GM23338 (cell line): ENCODE measurements at regions not wholly inside any gene's neighbourhood (a gene's known extent, or its start where the extent isn't known, plus 50 kb on each side); places are given as distances from the start of the nearest gene placed in this dataset.

ENCODE experiments used
- ATAC-seq: fragments of 200-7000 bp; cut with Tn5 transposase; 3 replicates; pipeline ENCODE4 v1.9.1; 2020
- DNase-seq: peaks from one replicate; pipeline ENCODE4 v3.0.0-alpha.2; 2015; ENCODE audit warnings: low spot score
- H2AFZ ChIP-seq: fragments of 200-600 bp; sonication (generic); 2 replicates; pipeline ENCODE4 v1.8.0; 2016; ENCODE audit warnings: antibody characterized with exemption, mild to moderate bottlenecking, moderate library complexity
- H3F3A ChIP-seq: fragments of 200-600 bp; sonication (generic); replicated peaks from 2 replicates; pipeline ENCODE4 v1.8.0; 2017; ENCODE audit warnings: antibody characterized with exemption, mixed run types, low read depth
- H3K27ac ChIP-seq: fragments of 200-600 bp; sonication (generic); 2 replicates; pipeline ENCODE4 v1.6.1; 2016; ENCODE audit warnings: low read depth
- H3K27me3 ChIP-seq: fragments of 200-600 bp; sonication (generic); 2 replicates; pipeline ENCODE4 v1.8.0; 2016; ENCODE audit warnings: mild to moderate bottlenecking, mixed run types, moderate library complexity; ENCODE audit not compliant: insufficient read depth
- H3K36me3 ChIP-seq: fragments of 200-600 bp; sonication (generic); 2 replicates; pipeline ENCODE4 v1.8.0; 2016; ENCODE audit warnings: mild to moderate bottlenecking; ENCODE audit not compliant: insufficient read depth
- H3K4me1 ChIP-seq: fragments of 200-600 bp; sonication (generic); 2 replicates; pipeline ENCODE4 v1.8.0; 2016; ENCODE audit warnings: mild to moderate bottlenecking, moderate library complexity; ENCODE audit not compliant: insufficient read depth
- H3K4me2 ChIP-seq: fragments of 200-600 bp; sonication (generic); 2 replicates; pipeline ENCODE4 v1.7.1; 2017; ENCODE audit warnings: mixed run types
- H3K4me3 ChIP-seq: fragments of 200-600 bp; sonication (generic); 2 replicates; pipeline ENCODE4 v1.6.1; 2016; ENCODE audit warnings: mixed run types
- H3K79me2 ChIP-seq: fragments of 200-600 bp; sonication (generic); replicated peaks from 2 replicates; pipeline ENCODE4 v1.8.0; 2017; ENCODE audit warnings: mild to moderate bottlenecking; ENCODE audit not compliant: insufficient read depth
- H3K9me2 ChIP-seq: fragments of 200-600 bp; sonication (generic); 2 replicates; pipeline ENCODE4 v1.8.0; 2017; ENCODE audit not compliant: insufficient read depth
- H4K20me1 ChIP-seq: fragments of 200-600 bp; sonication (generic); replicated peaks from 2 replicates; pipeline ENCODE4 v1.8.0; 2017; ENCODE audit warnings: mild to moderate bottlenecking; ENCODE audit not compliant: insufficient read depth
- H3K27ac Mint-ChIP-seq: 2 replicates; pipeline ENCODE4 v1.8.0; 2020; ENCODE audit warnings: inconsistent platforms, mild to moderate bottlenecking, moderate library complexity, mixed read lengths
- H3K27me3 Mint-ChIP-seq: 3 replicates; pipeline ENCODE4 v1.8.0; 2022; ENCODE audit warnings: low read depth, mild to moderate bottlenecking, moderate library complexity, mixed read lengths, inconsistent platforms; ENCODE audit not compliant: insufficient read depth, poor library complexity
- H3K36me3 Mint-ChIP-seq: 3 replicates; pipeline ENCODE4 v1.8.0; 2021; ENCODE audit warnings: low read depth, mild to moderate bottlenecking, inconsistent platforms, moderate library complexity, mixed read lengths
- H3K4me1 Mint-ChIP-seq: 3 replicates; pipeline ENCODE4 v1.8.0; 2020; ENCODE audit warnings: mild to moderate bottlenecking, inconsistent platforms, mixed read lengths
- H3K4me3 Mint-ChIP-seq: 3 replicates; pipeline ENCODE4 v1.8.0; 2021; ENCODE audit warnings: moderate library complexity, mild to moderate bottlenecking, inconsistent platforms, mixed read lengths
- H3K9me3 Mint-ChIP-seq: 3 replicates; pipeline ENCODE4 v1.8.0; 2020; ENCODE audit warnings: moderate library complexity, mild to moderate bottlenecking, inconsistent platforms, mixed read lengths
- CREB1 ChIP-seq: fragments of 250-450 bp; sonication (Bioruptor Pico); IDR thresholded peaks from 2 replicates; pipeline ENCODE4 v1.5.0; 2020; ENCODE audit warnings: low read depth, mild to moderate bottlenecking, moderate library complexity
- EZH2 ChIP-seq: fragments of 200-600 bp; sonication (generic); IDR thresholded peaks from one replicate; pipeline ENCODE4 v1.8.0; 2017; ENCODE audit warnings: antibody characterized with exemption, mild to moderate bottlenecking, low read depth; ENCODE audit not compliant: unreplicated experiment
- JUNB ChIP-seq: IDR thresholded peaks from one replicate; pipeline ENCODE4 v1.6.1; 2016; ENCODE audit warnings: antibody characterized with exemption; ENCODE audit not compliant: unreplicated experiment
- NANOG ChIP-seq: IDR thresholded peaks from 2 replicates; pipeline ENCODE4 v1.6.1; 2016; ENCODE audit warnings: antibody characterized with exemption, borderline replicate concordance
- STAT1 ChIP-seq: IDR thresholded peaks from one replicate; pipeline ENCODE4 v1.6.1; 2016; ENCODE audit warnings: antibody characterized with exemption; ENCODE audit not compliant: unreplicated experiment
- TF ChIP-seq, protein P1 (sequence below), 2 experiments: fragments of 200-600 bp in 1 of 2; sonication (generic) in 1 of 2; conservative IDR thresholded peaks; 2 replicates each; pipeline versions ENCODE4 v1.5.1 to v1.6.1; 2016 to 2017; ENCODE audit warnings: antibody characterized with exemption in 2 of 2, low read depth in 2 of 2, mild to moderate bottlenecking in 2 of 2, moderate library complexity in 1 of 2
- TF ChIP-seq, protein P2 (sequence below): IDR thresholded peaks from one replicate; pipeline ENCODE4 v1.6.1; 2018; ENCODE audit warnings: antibody characterized with exemption; ENCODE audit not compliant: unreplicated experiment
- TF ChIP-seq, protein P3 (sequence below): IDR thresholded peaks from 2 replicates; pipeline ENCODE4 v1.6.1; 2016; ENCODE audit warnings: antibody characterized with exemption

DNA sequence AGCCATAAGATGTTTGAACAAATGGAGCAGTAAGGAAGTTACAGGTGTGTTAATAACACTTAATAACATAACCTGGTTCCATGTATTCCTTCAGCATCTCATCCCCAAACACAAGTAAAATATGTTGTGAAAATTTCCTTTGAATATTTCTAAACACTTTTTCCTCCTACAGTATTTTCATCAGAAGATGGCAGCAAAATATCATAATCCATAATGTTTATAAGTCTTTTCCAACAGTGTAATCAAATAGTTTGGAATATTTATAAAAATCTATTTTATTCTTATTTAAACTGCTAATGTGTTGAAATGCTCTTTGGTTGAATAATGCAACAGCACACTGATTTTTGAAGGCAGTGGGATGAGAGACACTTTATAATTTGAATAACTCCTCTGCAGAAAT lies 1020.5 kb downstream of the OTOL1 start (continued):
- TF ChIP-seq JUNB (no peak), EZH2 (no peak), NANOG (no peak), CREB1 (CRISPR knock-in tag) (no peak)

GRCh38 chr3:162521669-162522068 lies 1025.1 kb downstream of the OTOL1 start:
- no peaks in the 10 kb centered on the region for H3K27me3 ChIP-seq
- H3F3A ChIP-seq, result no peaks in the 10 kb centered on the region
- DNase-seq (no peak), ATAC-seq (no peak)
- TF ChIP-seq JUNB, result no peak
- no peak for TF ChIP-seq NANOG
- TF ChIP-seq, protein P1, sequence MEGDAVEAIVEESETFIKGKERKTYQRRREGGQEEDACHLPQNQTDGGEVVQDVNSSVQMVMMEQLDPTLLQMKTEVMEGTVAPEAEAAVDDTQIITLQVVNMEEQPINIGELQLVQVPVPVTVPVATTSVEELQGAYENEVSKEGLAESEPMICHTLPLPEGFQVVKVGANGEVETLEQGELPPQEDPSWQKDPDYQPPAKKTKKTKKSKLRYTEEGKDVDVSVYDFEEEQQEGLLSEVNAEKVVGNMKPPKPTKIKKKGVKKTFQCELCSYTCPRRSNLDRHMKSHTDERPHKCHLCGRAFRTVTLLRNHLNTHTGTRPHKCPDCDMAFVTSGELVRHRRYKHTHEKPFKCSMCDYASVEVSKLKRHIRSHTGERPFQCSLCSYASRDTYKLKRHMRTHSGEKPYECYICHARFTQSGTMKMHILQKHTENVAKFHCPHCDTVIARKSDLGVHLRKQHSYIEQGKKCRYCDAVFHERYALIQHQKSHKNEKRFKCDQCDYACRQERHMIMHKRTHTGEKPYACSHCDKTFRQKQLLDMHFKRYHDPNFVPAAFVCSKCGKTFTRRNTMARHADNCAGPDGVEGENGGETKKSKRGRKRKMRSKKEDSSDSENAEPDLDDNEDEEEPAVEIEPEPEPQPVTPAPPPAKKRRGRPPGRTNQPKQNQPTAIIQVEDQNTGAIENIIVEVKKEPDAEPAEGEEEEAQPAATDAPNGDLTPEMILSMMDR (conservative IDR thresholded peaks at IDR 0.05; ENCODE audit: low read depth in 2 of 2), result no peak
- TF ChIP-seq, protein P2, sequence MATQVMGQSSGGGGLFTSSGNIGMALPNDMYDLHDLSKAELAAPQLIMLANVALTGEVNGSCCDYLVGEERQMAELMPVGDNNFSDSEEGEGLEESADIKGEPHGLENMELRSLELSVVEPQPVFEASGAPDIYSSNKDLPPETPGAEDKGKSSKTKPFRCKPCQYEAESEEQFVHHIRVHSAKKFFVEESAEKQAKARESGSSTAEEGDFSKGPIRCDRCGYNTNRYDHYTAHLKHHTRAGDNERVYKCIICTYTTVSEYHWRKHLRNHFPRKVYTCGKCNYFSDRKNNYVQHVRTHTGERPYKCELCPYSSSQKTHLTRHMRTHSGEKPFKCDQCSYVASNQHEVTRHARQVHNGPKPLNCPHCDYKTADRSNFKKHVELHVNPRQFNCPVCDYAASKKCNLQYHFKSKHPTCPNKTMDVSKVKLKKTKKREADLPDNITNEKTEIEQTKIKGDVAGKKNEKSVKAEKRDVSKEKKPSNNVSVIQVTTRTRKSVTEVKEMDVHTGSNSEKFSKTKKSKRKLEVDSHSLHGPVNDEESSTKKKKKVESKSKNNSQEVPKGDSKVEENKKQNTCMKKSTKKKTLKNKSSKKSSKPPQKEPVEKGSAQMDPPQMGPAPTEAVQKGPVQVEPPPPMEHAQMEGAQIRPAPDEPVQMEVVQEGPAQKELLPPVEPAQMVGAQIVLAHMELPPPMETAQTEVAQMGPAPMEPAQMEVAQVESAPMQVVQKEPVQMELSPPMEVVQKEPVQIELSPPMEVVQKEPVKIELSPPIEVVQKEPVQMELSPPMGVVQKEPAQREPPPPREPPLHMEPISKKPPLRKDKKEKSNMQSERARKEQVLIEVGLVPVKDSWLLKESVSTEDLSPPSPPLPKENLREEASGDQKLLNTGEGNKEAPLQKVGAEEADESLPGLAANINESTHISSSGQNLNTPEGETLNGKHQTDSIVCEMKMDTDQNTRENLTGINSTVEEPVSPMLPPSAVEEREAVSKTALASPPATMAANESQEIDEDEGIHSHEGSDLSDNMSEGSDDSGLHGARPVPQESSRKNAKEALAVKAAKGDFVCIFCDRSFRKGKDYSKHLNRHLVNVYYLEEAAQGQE, result no peak
- H3K9me2 ChIP-seq, result 0 out of 2 replicates have a peak, but pooled peaks cover 9% of the 10 kb centered on the region
- no peak overlapping the region for H3K4me3 ChIP-seq
- H3K27me3 Mint-ChIP-seq, result no peaks in the 10 kb centered on the region
- H3K27ac ChIP-seq, result no peak overlapping the region
- H3K36me3 ChIP-seq, result no peaks in the 10 kb centered on the region
- no peaks in the 10 kb centered on the region for H4K20me1 ChIP-seq
- peaks cover 14% of the 10 kb centered on the region; the same call in 1 of the 2 replicates for H3K4me1 ChIP-seq
- H3K4me2 ChIP-seq, result no peak overlapping the region
- H3K27ac Mint-ChIP-seq, result no peak overlapping the region
- peaks cover 3% of the 10 kb centered on the region; the same call in 1 of the 3 replicates for H3K9me3 Mint-ChIP-seq
- no peak overlapping the region for H2AFZ ChIP-seq
- H3K4me1 Mint-ChIP-seq, result peaks cover 9% of the 10 kb centered on the region; the same call in 2 of the 3 replicates
- no peaks in the 10 kb centered on the region for H3K79me2 ChIP-seq
- no peak overlapping the region for H3K4me3 Mint-ChIP-seq
- peaks cover 15% of the 10 kb centered on the region for H3K36me3 Mint-ChIP-seq

DNA sequence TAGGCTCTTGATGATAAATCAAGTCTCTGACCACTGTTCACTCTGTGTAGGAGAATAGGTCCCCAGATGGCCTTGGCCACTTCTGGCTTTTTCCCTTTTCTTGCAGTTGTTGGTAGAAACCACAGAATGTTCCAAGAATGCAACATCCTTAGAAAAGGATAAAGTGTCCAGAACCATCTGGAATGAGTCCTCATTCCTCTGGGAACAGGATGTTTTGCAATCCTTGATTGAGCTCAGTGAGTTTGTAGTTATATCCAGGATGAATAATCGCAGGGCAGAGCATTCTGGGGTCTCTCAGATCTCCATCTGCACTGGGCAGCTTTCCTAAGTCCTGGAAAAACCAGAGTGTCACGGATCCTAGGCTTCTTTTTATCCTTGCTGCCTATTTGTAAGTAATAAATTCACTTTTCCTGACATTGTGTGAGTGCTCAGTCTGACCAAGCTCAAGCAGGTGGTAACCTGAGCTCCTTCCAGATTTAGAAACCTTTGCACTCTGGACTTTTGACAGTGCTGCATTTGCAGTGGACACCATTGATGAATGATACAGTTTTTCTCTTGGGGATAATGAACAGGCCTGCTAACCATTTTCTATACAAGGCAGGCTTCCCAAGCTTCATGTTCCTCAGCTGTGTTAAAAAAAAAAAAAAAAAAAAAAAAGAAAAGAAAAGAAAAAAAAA lies 1028.6 kb downstream of the OTOL1 start:
- no peak overlapping the region for H3K27ac Mint-ChIP-seq
- Histone ChIP-seq H3K79me2 (no peaks in the 10 kb centered on the region), H3K27ac (no peak overlapping the region), H4K20me1 (no peaks in the 10 kb centered on the region), H3K27me3 (no peaks in the 10 kb centered on the region), H3K9me2 (0 out of 2 replicates have a peak, but pooled peaks cover 9% of the 10 kb centered on the region), H3F3A (no peaks in the 10 kb centered on the region), H3K36me3 (no peaks in the 10 kb centered on the region), H2AFZ (peak overlapping the region; percentile 45; the same call in 1 of the 2 replicates), H3K4me2 (no peak overlapping the region), H3K4me1 (peaks cover 14% of the 10 kb centered on the region; the same call in 1 of the 2 replicates), H3K4me3 (no peak overlapping the region)
- peaks cover 9% of the 10 kb centered on the region; the same call in 2 of the 3 replicates for H3K4me1 Mint-ChIP-seq
- DNase-seq, result no peak
- H3K27me3 Mint-ChIP-seq, result no peaks in the 10 kb centered on the region
- no peak overlapping the region for H3K4me3 Mint-ChIP-seq
- no peak for ATAC-seq
- TF ChIP-seq, protein P3, sequence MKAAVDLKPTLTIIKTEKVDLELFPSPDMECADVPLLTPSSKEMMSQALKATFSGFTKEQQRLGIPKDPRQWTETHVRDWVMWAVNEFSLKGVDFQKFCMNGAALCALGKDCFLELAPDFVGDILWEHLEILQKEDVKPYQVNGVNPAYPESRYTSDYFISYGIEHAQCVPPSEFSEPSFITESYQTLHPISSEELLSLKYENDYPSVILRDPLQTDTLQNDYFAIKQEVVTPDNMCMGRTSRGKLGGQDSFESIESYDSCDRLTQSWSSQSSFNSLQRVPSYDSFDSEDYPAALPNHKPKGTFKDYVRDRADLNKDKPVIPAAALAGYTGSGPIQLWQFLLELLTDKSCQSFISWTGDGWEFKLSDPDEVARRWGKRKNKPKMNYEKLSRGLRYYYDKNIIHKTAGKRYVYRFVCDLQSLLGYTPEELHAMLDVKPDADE, result no peak
- TF ChIP-seq, protein P2, result no peak
- no peak for TF ChIP-seq EZH2
- TF ChIP-seq JUNB, result no peak
- no peak for TF ChIP-seq STAT1
- peaks cover 18% of the 10 kb centered on the region for H3K36me3 Mint-ChIP-seq
- peaks cover 3% of the 10 kb centered on the region; the same call in 1 of the 3 replicates for H3K9me3 Mint-ChIP-seq
